Non-pigmented ciliary epithelial cell (primary cell): ENCODE measurements at regions not wholly inside any gene's neighbourhood (a gene's known extent, or its start where the extent isn't known, plus 50 kb on each side); places are given as distances from the start of the nearest gene placed in this dataset.
"Not testable (repeated sequence)": the region's sequence is repeated elsewhere in the genome, so short reads cannot be mapped to it uniquely, and the experiment has no call there.

ENCODE experiments used
- DNase-seq: peaks from one replicate; pipeline ENCODE4 v3.0.0-alpha.2; 2010; ENCODE audit warnings: low read depth

DNA sequence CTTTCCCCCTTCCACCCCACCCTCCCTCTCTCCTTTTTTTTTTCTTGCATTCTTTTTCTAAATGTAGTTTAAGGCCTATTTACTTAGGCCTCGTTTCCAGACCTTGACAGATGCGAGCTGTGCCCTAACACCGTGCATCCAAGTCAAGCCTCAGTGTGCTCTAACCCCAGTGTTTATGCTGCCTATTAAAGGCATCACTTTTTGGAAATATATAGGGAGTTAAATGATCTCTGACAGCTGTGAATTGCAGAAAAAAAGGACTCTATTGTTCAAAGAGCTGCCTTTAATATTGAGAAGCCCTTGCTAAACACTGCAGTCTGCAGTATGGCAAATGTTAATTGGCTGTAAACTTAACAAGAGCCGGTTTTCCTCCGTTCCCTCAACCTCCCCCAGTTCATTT is 270.4 kb upstream of the TUT7 start:
- no peak for DNase-seq

DNA sequence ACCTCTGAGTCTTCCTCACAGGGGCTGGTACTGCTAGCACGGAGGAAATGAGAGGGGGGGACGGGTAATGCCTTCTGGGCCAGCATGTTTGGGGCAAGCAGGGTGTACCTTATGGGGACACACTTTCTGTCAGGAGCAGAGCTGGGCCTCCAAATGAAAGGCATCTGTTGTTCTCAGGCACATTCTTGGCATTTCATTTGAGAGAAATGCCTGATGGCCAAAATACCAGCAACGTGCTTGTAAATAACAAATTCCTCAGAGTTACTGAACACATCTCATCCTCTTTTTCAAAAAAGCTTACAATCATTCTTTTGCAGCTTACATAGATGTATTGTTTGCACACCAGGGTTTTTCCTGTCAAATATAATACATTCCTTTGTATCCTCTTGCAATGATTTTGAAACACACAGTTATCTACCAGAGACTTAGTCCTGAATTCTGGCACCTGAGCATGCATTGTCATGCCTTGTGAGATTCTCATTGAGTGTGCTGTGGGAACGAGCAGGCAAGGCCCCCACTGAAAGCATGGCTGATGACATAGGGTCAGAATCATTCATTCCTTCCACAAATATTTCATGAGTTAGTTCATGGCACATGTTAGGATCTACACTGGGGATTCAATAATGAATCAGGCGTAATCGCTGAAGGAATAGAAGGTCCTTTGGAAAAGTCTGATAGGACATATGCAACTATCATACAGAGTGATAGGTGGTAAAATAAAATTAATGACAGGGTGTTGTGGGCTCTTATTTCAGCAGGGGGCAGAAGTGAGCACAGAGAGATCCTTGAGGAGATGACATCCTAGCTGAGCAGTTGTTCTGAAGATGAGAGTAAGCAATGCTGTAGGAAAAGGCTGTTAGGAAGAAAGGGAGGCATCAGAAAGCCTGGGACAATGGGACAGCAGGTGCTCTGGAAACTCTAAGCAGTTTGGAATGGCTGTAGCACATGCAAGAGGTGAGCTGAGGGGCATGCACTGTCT is 260.9 kb upstream of the TUT7 start:
- no peak for DNase-seq

DNA sequence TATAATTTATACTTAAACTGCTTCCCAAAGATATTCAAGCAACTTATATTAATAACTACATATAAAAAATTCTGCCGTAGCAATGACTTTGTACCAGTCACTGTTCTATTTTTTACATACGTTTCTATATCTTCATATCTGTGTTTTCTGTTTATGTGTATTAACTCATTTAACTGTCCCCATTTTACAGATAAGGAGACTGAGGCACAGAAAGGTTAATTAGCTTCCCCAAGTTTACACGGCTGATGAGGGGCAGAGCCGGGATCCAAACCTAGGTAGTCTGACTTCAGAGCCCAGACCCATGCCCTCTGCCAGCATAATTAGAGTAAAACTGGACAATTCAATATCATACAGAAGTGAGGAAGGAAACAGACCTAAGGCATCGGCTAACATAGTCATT is 259.7 kb upstream of the TUT7 start:
- no peak for DNase-seq

DNA sequence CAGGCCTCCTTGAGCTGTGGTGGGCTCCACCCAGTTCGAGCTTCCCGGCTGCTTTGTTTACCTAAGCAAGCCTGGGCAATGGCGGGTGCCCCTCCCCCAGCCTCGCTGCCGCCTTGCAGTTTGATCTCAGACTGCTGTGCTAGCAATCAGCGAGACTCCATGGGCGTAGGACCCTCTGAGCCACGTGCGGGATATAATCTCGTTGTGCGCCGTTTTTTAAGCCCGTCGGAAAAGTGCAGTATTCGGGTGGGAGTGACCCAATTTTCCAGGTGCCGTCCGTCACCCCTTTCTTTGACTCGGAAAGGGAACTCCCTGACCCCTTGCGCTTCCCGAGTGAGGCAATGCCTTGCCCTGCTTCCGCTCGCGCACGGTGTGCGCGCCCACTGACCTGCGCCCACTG is 257.3 kb upstream of the TUT7 start:
- DNase-seq: not testable (repeated sequence)

DNA sequence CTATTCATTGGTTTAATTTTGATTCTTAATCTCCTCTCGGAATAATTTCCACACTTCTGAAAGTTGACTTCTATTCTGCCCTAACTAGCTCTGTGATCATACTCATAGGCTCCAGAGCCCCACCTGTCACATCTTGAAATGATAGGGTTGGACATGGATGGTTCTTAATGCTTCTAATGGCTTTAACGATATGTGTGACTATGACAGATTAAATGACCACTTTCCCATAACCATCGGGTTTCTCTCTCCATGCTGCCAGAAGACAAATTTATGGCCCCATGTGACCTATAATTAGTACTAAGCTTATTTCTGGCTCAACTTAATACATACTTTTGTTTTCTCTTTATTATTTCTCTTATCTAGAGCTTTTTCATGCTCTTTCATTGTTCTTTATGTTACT is 251.1 kb upstream of the TUT7 start:
- no peak for DNase-seq

DNA sequence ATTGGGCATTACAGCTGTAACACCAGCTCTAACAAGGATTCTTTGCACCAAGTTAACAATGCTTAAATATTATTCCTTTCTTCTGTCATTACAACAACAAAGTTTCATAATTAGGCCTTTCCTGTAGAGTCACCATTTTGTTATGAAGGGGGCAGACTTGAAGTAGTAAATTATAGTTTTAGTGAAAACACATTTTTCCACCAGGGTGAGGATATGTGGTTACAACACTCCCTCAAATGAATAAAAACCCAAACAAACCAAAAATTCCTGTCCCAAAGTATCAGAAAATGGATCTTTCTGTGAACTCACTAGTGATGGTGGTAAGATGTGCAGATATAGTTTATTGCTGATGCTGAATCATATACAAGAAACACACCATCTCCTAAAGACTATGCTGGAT is 250.5 kb upstream of the TUT7 start:
- no peak for DNase-seq

DNA sequence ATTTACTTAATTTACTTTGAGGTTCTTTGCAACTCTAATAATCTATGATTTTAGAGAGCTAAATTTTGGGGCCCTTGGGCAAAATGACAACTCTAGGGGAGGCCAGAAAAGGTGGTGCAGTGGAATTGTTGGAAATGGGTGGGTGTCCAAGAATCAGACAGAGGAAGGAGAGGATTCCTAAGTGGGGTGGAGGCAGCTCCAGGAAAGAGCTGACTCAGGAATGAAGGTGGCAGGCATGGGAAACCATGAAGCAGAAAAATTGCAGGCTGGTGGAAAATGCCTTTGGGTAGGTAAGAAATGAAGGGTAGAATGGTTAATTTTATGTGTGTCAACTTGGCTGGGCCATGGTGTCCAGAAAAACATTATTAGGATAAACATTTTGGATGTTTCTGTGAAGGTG is 248.5 kb upstream of the TUT7 start:
- no peak for DNase-seq

DNA sequence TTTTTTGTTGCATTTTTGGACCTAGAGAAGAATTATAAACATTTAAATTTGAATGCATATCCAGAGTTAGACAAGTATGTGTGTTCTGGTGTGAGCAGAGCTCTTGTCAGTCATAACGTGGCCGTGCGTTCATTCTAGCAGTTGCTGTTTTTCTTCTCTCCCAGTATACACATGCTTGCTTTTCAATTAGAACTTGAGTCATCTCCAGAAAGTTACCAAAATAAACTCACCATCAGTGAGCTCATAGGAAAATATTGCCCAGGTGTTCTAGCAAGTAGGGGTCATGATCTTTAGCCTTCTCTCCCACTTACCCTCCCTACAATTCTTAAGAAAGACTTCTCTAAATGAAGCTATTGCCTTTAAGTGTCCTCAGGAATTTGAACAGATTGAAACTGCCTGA is 247.5 kb upstream of the TUT7 start:
- no peak for DNase-seq

DNA sequence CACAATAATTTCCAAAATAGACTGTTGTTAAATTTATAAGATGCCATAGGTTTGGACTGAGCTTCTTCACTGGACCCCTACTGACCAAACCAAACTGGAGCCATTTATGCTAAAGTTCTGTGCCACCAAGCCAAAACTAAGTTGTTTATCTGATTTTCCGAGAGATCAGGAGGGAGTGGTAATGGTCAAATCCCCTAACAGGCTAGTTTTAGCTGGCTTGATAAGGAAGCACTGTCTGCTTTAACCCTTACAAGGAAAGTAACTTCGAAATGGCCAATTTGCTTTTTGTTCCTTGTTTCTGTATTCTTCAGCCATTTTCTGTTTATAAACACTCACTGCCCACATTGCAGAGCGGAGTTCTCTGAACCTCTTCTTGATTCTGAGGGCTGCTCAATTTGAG is 246.8 kb upstream of the TUT7 start:
- DNase-seq: no peak

DNA sequence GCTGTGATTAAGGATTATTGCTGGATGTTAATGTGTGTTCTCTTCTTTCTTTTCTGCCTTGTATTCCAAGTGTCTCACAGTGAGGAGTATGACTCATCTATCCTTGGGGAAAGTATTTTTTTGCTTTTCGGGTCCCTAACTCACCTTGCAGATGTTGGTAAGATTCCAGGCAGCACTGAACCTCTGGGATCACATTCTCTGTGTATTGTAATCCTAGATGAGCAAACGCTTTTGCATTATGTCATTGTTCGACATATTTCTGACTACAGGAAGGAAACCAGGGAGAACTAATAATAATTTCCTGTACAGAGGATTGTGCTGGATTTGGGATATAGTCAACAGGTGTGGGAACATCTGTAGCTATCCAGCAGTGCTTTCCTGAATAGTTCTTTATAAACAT is 246.1 kb upstream of the TUT7 start:
- DNase-seq: no peak

DNA sequence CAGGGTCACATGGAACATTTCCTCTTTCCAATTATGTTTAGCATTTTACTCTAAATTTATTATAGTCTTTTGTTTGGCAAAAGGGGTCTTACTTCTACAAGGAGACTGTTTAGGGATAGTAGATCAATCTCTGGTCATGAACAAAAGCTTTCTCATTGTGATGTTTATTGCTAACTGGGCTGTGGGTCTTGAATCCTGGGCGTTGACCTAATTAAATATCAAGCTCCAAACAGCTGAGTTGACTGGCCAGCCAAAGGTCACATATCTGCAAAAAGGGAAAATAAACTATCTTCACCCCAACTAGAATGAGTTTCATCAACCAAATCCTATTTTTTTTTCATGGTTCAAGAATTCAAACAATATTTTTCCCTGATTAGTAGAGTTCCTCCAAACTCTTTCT is 245.4 kb upstream of the TUT7 start:
- no peak for DNase-seq

DNA sequence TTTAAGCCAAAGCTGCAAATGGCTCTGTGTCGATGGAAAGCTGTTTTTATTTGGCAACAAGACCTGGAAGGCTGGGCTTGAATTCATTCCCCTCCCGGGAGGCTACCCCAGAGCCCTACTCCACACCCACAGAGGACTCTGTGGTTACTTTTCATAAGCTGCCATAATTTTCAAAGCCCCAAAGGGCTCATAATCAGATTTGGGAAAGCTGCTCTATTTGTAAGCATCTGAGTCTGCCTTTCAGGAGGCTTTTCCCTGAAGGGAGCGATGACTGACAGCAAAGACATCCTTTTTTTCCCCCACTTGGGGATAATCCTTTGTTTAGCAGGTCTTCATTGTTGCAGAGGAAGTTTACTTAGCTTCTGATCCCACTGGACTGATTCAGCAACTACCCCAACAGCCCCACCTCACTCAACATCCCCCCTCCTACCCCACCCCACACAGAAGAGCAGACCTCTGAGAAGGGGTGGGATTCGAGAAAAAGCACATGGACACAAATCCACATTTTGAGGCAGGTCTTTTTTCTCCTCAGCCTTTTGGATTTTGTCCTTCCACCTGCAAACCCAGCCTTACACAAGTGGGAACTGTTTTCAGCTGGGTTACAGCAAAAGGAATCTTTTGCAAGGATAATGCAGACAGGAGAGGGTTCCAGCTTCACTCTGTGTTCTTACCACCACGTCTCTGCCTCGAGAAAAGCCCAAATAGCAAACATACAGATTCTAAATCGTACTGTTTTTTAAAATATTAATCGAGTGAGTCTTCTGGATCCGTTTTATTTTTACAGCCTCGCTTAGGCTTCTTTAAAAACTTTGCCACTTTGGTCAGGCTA is 244.4 kb upstream of the TUT7 start:
- no peak for DNase-seq

DNA sequence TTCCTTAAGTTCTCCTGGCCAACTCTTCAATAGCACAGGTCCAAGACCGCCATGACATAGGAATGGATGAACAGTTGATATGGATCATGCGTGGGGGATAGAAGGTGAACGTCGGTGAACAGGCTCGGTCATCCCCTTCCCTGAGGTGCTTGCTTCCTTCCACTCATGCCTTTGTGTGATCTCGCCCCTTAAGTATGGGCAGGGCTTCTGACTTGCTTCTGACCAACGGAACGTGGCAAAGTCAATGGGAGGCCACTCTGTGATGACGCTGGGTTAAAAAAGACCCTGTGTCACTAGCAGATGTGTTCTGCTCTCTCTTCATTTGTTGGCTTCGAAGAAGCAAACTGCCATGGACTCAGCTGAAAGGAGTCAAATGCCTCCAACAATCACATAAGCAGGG is 240.5 kb upstream of the TUT7 start:
- no peak for DNase-seq

DNA sequence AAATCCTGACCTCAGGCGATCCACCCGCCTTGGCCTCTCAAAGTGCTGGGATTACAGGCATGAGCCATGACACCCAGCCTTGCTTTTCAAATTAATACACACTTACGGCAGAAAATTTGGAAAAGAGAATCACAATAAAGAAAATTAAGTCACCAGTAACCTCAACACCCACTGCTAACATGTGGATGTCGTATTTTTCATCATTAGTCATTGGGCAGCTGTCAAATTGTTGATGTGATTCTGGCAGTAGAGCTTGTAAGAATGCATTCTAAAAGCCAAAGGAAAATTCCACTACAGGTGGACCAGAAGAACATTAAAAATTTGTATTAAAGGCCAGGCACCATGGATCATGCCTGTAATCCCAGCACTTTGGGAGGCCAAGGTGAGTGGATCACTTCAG is 237.3 kb upstream of the TUT7 start:
- DNase-seq: no peak

DNA sequence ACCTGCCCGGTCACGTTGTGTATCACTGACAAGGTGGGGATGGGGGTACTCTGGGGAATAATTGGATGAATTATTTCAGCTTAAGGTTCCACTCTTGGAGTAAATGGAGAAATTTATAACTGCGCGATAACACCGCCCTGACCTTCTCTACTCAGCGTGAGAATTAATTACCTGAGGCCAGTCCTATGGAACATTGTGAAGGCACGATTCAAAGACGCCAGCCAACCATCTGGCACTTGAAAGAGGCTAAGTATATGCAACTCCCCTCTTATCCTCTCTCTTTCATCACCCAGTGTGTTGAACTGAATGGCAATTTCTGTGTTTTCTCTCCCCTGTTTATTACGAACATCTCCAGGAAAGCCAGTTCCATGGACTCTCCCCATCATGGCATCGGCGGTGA is 235.5 kb upstream of the TUT7 start:
- DNase-seq: no peak

DNA sequence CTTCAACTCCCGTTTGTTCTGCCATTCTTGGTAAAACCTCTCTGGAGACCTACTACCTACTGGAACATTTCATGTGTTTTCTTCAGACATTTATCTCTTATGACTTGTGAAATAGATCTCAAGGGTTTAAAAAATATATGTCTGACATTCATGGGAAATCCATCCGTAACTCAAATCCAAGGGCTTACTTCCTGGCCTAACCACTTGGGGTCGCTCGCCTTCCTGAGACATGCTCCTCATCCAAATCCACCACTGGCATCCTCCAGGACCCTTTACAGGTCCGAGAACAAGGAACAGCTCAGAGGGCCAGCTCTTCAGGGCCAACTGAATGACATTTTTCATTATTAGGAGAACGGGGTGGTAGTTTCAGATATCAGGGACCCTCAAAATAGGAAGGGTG is 235.1 kb upstream of the TUT7 start:
- DNase-seq: no peak

DNA sequence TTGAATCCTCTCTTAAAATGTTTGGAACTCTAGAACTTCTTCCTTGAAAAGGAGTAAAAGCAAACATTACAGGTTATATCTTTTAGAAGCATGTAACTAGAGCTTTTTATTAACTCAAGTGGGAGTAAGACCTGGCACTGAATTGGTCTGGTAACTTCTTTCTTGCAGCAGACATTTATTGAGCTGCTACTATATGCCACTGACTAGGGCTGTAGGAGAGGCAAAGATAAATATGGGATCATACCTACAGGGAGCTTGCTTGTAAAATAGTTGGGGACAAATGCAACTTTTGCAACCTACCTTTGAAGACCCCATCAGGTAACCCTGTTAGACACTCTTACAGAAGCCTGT is 231.9 kb upstream of the TUT7 start:
- DNase-seq: no peak

DNA sequence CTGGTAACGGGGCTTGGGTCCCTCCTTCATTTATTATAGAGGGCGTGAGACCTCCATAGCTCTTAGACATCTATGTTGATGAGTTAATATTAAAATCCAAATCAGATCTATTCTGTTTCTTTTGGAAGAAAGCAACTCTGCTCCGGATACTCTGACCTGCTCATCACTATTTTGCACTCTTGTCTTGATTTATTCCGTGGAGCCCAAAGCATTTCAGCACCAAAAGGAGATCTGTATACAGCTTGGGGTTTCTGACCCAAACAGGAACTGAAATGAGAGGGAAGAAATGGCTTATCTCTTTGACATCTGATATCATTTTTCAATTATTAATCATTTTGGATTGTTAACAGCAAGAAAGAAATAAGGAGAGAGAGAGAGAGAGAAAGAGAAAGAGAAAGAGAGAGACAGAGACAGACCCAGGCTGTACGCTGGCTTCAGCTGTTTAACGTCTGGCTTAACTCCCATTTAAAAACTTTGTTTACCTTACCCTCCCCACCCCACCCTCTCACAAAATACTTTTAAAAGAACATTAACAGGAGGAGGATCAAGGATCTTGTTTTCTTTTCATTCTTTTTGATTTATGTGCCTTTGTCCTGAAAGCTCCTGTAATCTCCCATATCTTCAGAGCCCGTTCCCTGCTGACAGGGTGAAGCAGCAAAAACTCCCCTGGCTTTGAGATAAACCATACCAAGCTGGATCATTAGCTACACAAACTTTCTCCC is 231.4 kb upstream of the TUT7 start:
- DNase-seq: no peak

DNA sequence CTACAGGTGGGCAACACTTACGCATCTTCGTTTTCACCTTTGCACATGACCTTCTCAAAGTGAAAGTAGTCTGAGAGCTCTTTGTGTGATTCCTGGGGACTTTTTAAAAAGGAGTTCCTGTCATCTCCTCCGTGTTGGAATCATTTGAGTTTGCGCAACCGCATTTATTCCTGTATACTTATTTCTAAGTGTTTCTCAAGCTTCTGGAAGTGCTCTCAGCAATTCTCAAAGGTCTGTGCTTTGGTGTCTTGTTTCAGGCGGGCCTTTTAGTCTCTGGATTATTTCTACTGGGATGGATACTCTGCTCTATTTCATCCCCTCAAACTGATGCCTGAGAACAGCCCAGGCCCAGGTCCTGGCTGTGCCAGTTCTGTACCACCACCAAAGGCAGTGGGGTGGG is 226.5 kb upstream of the TUT7 start:
- DNase-seq: no peak

DNA sequence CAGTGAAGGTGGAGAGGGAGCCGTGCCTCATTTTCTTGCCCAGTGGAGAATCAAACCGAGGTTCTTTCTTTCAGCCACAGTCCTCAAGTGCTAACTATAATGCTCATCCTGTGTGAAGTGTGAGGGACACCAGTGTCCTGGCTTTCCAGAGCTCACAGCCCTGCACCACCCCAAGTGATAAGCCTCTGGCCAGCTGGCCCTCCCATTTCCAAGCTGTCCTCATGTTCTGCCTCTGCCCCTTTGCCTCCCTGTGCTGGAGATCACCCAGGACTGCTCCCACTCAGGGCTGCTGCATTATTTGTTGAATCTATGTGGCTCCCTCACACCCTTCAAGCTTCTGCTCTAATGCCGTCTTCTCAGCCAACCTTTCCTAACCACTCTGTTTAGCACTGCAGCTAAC is 224.5 kb upstream of the TUT7 start:
- DNase-seq: no peak

DNA sequence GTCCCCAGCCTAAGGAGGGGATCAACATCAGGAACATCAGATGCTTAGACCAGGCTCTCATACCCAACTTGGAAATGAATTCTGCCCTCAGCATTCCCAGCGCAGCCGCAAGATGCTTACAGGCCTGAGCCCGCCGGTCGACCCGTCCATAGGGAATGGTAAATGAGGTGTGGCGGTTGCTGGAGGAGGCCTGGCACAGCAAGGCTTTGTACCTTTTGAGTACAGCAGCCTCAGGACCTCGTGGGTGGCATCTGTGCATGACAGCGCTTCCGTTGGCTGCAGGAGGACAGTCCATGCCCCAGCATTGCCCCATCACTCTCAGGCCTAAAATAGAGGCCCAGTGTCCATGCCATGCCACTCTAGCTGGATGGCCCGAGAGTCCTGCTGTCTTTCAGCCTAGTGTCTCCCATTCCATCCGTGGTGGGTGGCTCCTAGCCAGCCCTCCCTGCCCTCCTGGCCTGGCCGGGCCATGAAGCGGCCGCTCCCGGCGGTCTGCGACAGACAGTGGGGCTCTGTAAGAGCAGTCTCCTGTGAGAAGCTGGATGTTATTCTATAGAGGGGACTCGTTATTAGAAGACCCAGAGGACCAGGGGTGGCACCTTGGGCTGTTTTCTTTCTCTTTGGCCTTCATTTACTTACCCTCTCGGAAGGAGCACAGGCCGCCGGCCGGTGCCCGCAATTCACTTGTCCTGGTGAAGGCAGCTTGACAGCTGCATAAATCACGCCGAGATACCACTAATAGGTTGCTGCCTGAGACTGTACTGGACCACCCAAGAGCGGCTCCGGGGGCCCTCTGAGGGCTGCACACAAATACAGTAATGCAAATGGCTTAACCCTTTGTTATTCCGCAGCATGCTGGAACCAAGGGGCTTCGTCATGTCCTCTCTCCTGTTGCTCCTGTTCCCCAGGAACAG is 223.5 kb upstream of the TUT7 start:
- DNase-seq: no peak
